ENCODE measurements at regions not wholly inside any gene's neighbourhood (a gene's known extent, or its start where the extent isn't known, plus 50 kb on each side); places are given as distances from the start of the nearest gene placed in this dataset.

DNA sequence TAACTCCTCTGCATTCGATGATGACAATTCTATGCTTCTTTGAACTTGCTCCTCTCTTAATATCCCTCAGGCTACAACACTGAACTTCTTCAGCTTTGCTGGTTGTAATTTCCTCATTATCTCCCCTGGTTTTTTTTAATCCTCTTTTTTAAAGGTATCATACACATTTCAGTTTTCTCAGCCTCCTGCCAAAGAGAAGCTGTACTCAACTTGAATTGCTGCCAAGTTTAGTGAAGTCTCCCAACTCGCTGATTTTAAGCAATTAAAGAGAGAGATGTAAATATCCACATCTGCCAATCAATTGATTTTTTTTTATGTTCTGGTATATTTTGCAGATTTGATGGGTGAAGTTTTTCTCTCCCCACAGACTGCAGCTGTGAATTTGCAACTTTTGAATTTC is 817.8 kb downstream of the GALC start:
- no peak for DNase-seq (ENCODE audit: low read depth, low spot score)

- DNase-seq (ENCODE audit: low read depth, low spot score): no peak
These were observed 821.8 kb downstream of the GALC start for GRCh38 chr14:87171141-87171540.

- no peak for DNase-seq (ENCODE audit: low read depth, low spot score)
These were observed 822.8 kb downstream of the GALC start for GRCh38 chr14:87170179-87170578.

GRCh38 chr14:87169362-87169761 is 823.6 kb downstream of the GALC start:
- DNase-seq (ENCODE audit: low read depth, low spot score): no peak

- no peak for DNase-seq (ENCODE audit: low read depth, low spot score)
These were observed 831.5 kb downstream of the GALC start for GRCh38 chr14:87161502-87161901.

GRCh38 chr14:87160989-87161388 is 832.0 kb downstream of the GALC start:
- DNase-seq (ENCODE audit: low read depth, low spot score): no peak

GRCh38 chr14:87158283-87158682 is 834.7 kb downstream of the GALC start:
- DNase-seq (ENCODE audit: low read depth, low spot score): no peak

- no peak for DNase-seq (ENCODE audit: low read depth, low spot score)
These were observed 836.1 kb downstream of the GALC start for GRCh38 chr14:87156878-87157277.

GRCh38 chr14:87155856-87156488 is 837.0 kb downstream of the GALC start:
- DNase-seq (ENCODE audit: low read depth, low spot score): no peak

DNA sequence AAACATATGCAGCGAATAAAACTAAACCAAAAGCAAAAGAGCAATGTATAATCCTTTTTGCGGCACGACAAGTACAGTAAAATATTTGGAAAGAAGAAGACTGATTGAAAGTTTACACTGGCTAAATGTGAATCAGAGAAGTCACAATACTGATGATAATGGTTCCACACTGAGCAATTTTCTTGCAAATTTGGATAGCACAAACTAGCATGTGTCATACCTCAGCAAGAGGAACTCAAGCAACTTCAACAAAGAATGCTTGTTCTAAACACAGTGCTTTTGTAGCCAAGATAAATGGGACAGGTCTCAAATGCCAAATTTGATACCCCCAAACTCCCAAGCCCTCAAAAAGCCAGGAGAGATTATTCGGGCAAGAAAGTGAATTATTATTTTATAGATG is 839.1 kb downstream of the GALC start:
- DNase-seq (ENCODE audit: low read depth, low spot score): no peak

- DNase-seq (ENCODE audit: low read depth, low spot score): no peak
These were observed 839.6 kb downstream of the GALC start for GRCh38 chr14:87153391-87153790.

- no peak for DNase-seq (ENCODE audit: low read depth, low spot score)
These were observed 840.3 kb downstream of the GALC start for GRCh38 chr14:87152693-87153092.

DNA sequence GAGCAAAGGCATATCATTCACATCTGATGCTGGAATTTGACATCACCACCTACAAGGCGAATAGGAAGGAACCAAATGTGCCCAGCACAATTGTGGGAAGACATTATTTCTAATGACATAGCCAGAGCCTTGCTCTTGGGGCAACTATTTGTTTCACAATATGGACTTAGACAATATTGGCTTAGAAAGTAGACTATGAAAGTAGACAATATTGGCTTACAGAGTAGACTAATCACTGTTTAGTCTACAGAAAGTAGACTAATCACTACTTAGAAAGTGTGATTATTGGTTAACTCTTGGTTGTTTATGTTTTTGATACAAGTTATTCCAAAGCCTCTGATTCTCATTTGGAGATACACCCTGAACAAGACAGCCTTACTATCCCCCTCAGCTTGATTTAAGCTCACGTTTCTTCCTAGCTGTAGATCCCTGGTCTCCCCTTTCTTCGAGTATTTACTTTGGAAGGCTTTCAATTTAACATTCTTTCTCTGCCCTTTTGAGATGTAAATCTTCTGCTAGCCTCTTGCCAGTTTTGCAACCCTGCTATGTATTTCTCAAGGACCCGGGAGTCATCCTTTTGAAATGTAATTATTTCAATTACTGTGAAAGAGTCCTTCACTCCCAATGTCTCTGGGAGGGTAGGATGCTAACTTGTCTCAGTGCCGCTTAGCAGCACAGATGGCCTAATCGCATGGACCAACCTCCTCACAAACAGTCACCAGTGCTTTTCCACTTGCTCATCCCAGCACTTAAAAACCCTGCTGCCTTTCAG is 843.2 kb downstream of the GALC start:
- DNase-seq (ENCODE audit: low read depth, low spot score): no peak

GRCh38 chr14:87148655-87149054 is 844.3 kb downstream of the GALC start:
- no peak for DNase-seq (ENCODE audit: low read depth, low spot score)

- DNase-seq (ENCODE audit: low read depth, low spot score): no peak
These were observed 850.3 kb downstream of the GALC start for GRCh38 chr14:87142551-87143211.

GRCh38 chr14:87141801-87142200 is 851.2 kb downstream of the GALC start:
- no peak for DNase-seq (ENCODE audit: low read depth, low spot score)

DNA sequence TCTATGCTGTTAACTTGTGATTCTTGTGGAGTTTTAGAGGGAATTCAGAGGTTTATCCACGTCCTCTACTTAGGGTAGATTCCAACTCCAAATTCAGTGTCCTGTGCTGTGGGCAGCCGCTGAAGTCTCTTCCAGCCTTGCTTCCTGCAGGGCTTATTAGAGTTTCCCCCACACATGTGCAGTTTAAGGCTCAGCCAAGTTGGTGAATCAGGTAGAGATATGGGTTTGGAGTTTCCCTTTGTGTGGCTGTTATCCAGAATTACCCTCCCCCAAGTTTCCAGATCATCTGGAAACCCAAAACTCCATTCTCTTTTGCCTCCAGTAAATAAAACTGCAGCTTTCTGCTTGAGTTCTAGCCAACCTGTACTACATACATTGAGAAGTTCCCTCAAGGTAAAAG is 853.7 kb downstream of the GALC start:
- DNase-seq (ENCODE audit: low read depth, low spot score): no peak

DNA sequence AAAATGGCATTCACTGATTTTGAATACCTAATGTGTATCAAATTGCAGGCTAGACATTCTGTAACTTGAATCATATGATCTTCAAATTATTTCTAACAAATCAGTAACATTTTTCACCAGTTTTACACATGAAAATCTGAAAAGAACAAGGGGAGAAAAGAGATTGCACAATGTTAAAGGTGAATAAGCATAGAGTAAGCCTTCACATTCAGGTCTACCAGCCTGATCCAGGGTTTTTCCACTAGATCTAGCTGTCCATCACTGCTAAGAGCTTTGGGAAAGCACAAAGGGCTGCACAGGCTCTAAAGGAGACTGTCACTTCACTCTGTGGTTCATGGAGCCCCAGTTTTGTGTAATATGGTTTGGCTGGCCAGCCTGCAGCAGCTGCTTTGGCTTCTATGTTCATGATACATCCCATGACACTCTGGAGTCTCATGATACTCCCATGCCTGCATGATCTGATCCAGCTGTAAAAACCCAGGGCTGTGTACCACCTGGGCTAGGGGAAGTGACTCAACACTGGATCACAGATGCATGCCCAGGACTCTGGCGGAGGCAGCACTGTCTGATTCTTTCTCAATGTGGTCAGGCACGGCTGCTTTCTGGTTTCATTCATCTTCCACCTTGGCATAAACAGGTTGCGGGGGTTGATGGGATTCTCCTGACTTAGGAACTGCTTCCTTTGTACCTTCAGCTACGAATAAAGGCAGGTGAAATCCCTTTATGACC is 859.7 kb downstream of the GALC start:
- peak; percentile 35 for DNase-seq (ENCODE audit: low read depth, low spot score)

DNA sequence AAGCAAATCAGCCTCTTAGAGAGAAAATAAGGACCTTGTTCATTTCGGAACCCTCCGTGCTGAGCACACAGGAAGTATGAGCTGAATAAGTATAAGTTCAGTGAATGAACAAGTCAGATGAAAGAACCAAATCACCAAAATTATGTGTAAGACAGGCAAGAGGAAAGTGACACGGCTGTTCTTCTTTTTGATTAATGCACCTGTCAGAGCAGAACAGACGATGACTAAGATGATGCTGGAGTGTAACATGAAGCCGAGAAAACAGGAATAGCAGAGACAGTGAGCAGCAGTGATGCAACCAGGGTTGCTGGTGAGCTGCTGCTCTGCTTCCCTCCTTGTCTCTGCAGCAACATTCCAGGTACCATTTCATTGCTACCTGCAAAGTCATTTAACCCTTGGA is 861.1 kb downstream of the GALC start:
- DNase-seq (ENCODE audit: low read depth, low spot score): no peak

DNA sequence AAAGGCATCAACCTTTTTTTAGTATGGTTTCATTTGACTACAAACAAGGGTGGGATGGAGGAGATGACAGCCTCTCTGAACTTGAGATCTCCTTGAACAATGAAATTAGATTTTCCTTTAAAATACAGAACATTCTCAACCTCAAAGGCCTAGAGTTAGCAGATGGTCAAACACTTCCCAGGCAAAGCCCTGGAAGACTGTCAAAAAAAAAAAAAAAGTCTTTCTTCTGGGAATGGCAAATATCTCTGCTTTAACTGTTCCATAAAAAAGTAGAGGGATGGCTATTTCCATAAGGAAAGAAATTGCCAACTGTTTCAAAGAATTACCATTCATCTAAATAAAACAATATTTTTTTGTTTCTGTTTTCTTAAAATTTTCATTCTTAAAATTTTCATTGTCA is 870.8 kb downstream of the GALC start:
- DNase-seq (ENCODE audit: low read depth, low spot score): no peak

DNA sequence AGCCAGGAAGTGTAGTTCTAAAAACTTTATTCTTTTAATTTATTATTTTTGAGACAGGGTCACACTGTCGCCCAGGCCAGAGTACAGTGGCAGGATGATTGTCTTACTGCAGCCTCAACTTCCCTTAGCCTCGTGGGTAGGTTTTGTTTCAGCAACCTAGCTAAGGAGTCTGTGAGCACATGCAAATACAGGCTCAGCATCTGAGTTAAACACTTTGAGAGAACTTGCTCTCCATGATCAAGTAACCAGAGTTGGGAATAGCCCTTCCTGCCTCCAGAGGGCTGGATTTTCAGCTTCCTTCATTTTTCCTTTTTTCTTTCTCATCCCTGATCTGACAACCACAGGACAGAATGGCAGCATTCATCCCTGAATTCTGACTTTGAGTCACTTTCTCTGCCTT is 871.3 kb downstream of the GALC start:
- DNase-seq (ENCODE audit: low read depth, low spot score): no peak

- DNase-seq (ENCODE audit: low read depth, low spot score): no peak
These were observed 877.7 kb downstream of the GALC start for GRCh38 chr14:87115234-87115633.

Data from smooth muscle cell of the brain vasculature (primary cell).